ENCODE measurements at regions not wholly inside any gene's neighbourhood (a gene's known extent, or its start where the extent isn't known, plus 50 kb on each side); places are given as distances from the start of the nearest gene placed in this dataset.
A peak's percentile ranks its signal among the peaks of the same experiment; 100 is the strongest.
"Not testable (repeated sequence)": the region's sequence is repeated elsewhere in the genome, so short reads cannot be mapped to it uniquely, and the experiment has no call there.

DNA sequence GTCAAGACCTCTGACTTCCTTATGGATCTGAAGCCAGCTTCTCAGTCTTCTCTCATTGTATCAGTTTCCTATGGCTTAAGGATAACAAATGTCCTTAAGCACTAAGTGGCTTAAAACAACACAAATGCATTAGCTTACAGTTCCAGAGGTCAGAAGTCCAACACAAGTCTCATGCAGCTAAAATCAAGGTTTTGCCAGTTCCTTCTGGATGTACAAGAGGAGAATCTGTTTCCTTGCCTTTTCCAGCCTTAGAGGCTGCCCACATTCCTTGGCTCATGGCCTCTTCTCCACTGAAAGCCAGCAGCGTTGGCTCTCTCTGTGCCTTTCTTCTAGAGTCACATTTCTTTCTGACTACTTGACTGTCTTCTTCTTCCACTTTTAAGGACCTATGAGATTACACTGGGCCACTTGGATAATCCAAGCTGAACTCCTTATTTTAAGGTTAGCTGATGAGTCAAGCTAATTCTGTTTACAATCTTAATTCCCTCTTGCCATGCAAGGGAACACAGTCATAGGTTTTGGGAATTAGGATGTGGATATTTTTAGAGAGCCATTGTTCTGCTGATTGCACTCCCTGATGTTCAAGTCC, 179.0 kb downstream of the BCAS1 start:
- no peak for DNase-seq

GRCh38 chr20:53890443-53891305, 179.7 kb downstream of the BCAS1 start:
- DNase-seq = no peak

DNA sequence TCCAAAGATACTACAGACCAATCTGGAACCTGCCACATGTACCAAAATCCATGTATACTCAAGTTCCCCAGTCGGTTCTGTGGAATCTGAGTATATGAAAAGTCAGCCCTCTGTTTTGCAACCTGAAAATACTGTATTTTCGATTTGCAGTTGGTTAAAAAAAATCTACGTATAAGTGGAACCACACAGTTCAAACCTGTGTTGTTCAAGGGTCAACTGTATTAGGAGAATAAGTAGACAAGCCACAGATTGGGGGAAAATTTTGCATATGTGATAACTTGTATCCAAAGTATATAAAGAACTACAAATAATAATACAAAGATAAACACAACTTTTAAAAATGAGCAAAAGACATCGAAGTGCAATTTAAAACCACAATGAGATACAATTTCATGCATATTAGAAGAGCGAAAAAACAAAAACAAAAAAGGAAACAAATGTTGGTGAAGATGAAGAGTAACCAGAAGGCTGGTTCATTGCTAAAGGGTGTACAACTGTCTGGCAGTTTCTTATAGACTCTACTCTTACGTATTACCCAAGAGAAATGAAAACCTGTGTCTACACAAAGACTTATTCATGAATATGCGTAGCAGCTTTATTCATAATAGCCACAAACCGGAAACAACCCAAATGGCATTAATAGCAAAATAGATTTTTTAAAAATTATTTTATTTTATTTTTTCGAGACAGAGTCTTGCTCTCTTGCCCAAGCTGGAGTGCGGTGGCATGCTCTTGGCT, 180.8 kb downstream of the BCAS1 start:
- DNase-seq = no peak

DNA sequence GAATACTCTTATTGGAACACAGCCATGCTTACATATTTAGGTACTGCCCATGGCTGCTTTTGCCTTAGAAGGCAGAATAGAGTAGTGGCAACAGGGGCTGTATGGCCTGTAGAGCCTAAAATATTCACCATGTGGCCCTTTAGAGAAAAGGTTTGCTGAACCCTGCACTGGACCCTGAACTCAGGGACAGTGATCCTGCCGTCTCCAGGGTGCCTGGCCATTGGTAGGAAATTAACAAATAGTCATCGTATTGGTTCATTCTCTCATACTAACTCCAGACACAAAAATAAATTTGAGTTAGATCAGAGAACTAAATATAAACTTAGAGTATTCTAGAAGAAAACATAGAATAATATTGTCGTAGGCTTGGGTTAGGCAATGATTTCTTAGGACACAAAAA, 181.4 kb downstream of the BCAS1 start:
- DNase-seq = no peak

- DNase-seq = no peak
Observed at GRCh38 chr20:53888510-53888909, 181.9 kb downstream of the BCAS1 start.

DNA sequence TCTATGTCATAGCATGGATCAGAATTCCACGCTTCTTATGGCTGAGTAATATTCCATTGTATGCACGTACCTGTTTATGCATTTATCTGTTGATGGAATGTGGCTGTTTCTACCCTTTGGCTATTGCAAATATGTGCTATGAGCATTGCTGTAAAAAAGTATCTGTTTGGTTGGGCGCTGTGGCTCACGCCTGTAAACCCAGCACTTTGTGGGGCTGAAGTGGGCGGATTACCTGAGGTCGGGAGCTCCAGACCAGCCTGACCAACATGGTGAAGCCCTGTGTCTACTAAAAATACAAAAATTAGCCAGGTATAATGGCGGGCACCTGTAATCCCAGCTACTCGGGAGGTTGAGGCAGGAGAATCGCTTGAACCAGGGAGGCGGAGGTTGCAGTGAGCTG, 182.4 kb downstream of the BCAS1 start:
- DNase-seq = no peak

DNA sequence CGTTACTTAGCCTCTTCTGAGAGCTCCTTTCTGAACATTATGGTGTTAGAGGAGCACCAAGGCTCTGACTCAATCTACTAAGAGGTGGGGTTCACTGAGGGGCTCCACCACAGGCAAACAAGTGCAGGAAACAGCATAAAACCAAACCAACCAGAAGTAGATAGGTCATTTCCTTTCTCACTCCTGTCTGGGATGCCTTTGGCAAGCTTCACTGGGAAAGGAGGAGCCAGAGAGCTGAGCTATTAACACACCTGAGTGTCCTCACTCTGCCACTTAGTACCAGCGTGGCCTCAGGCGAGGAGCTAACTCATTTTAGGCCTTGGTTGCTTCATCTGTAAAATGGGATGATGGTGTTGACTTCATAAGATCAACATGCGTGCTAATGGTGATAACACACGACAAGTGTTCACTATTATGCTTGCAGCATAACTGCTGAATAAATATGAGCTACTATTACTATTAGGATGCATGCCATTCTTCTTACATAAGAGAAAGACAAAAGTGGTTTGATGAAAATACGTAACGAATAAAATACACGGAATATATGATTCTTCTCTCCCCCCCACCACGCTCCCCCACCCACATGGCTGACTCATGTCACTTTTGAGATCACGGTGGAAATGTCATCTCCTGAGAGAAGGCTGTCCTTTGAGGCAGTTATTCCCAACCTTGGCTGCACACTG, 185.4 kb downstream of the BCAS1 start:
- no peak for DNase-seq

GRCh38 chr20:53883098-53883911, 187.1 kb downstream of the BCAS1 start:
- no peak for DNase-seq

GRCh38 chr20:53882438-53882986, 187.9 kb downstream of the BCAS1 start:
- DNase-seq = not testable (repeated sequence)

GRCh38 chr20:53881362-53881761, 189.0 kb downstream of the BCAS1 start:
- DNase-seq = no peak

- DNase-seq = no peak
Observed at GRCh38 chr20:53880108-53880641, 190.2 kb downstream of the BCAS1 start.

DNA sequence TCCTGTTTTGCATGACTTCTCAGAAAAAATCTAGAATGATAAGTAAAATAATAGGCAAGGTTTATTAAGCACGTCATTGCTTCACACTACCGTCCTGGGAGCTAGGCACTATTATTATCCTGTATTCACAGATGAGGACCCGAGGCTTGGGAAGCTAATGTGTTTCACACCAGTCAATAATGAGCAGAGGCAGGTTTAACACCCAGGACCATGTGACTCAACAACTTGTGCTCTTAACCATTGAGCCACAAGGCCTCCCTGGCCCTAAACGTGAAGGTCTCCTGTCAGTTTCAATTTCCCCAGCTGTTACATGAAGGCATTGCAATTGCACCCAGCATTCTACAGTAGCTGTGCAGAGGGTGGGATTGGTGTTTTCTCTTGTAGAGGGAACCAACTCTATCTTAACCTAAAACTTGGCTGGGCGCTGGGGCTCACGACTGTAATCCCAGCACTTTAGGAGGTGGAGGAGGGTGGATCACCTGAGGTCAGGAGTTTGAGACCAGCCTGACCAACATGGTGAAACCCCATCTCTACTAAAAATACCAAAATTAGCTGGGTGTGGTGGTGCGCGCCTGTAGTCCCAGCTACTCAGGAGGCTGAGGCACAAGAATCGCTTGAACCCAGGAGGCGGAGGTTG, 191.2 kb downstream of the BCAS1 start:
- DNase-seq = no peak

- no peak for DNase-seq
Observed at GRCh38 chr20:53878262-53879047, 191.9 kb downstream of the BCAS1 start.

DNA sequence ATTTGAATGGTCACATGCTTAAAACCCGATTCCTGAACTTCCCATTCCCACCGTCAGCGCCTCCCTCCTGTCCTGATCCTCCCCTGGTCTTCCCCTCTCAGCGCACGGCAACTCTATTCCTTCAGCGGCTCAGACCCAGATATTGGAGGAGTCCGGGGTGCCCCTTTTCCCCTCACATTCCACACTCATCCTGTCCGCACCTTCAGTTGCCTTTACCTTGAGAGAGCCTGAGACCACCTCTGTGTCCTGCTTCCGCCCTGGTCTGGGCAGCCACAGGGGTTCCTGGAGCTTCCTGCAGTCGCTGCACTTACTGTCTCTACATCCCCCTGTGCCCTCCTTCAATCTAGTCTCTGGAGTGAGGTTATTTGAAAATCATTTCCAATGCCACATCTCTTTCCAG, 193.4 kb downstream of the BCAS1 start:
- no peak for DNase-seq

DNA sequence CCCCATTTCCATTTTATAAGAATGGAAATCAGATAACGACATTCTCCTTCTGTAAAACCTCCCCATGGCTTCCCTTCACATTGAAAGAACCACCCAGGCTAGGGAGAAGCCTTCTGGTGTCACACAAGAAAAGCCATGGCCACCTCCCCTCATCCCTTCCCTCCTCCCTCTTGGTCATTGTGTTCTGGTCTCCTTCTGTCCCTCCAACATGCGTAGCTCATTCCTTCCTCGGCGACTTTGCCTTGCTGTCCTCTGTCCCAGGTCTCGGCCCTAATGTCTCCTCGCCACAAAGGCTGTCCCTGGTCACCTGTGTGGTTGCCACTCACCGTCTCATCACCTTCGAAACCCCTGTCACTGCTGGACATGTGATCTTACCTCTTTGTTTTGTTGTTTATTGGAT, 193.9 kb downstream of the BCAS1 start:
- DNase-seq = no peak

DNA sequence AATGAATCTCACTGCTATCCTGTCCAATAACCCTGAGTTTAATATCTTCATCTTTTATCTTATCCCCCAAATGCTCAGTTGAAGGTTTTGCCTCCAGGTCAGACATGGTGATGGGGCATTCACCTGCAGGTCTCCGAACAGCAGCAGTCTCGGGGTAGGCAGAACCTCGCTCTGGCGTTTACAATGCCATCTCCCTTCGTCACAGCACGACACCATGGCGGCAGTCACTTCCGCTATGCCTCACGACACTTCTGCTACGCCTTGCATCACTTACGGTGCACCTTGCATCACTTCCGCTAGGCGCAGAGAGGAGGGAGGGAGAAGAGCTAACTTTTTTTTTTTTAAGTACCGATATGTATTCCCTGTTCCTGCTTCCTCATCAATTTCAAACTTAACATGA, 194.9 kb downstream of the BCAS1 start:
- peak in 2 of 56 donors; percentile 1 to 7 for DNase-seq

GRCh38 chr20:53874706-53875105, 195.7 kb downstream of the BCAS1 start:
- DNase-seq = no peak

DNA sequence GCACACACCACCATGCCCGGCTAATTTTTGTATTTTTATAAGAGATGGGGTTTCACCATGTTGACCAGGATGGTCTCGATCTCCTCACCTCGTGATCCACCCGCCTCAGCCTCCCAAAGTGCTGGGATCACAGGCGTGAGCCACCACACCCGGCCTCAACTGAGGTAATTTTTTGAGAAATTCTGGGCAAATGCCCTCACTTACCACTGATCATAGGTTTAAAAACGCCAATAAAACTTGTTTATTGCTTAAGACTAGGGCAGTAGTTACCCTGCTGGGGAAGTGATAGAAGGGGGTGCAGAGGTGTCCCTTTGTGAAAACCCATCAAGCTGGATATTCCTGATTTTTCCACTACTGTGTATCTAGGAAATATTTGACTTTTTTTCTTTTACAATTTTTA, 196.3 kb downstream of the BCAS1 start:
- DNase-seq = no peak

DNA sequence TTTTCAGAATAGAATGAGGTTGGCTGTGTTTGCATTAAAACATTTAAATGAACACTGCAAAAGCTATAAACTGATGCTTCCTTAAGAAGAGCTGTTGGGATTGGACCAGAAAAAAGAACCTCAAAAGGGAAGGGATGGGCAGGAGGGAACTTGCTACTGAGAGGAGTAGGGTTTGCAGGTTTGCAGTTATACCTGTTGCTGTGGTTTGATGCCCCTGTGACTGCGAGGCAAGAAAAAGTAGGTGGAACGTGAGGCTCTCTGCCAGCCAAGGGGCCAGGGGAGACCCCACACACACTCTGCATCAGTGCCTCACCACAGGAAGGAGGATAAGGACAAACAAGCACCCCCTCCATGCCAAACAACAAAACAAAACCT, 197.2 kb downstream of the BCAS1 start:
- DNase-seq = no peak
